IMR-90 (cell line): ENCODE measurements at regions not wholly inside any gene's neighbourhood (a gene's known extent, or its start where the extent isn't known, plus 50 kb on each side); places are given as distances from the start of the nearest gene placed in this dataset.
A peak's percentile ranks its signal among the peaks of the same experiment; 100 is the strongest.

ENCODE experiments used
- ATAC-seq: fragments of 200-7000 bp; cut with Tn5 transposase; 2 replicates; pipeline ENCODE4 v1.9.1; 2020; ENCODE audit warnings: low read depth, mild to moderate bottlenecking, moderate library complexity
- BruUV-seq: library from RNA; stranded (reverse); fragments of 400-500 nt; replicated peaks from 2 replicates; lab custom pipeline; 2021; lab: Mats Ljungman, UMichigan
- CTCF ChIA-PET: fragments of 300-600 bp; formaldehyde crosslinking; extraction: SDS; loops from one replicate; lab custom pipeline; 2021; ENCODE audit warnings: antibody characterized with exemption; lab: Yijun Ruan, JAX
- POLR2A ChIA-PET: fragments of 300-600 bp; sonication (Branson Sonifier 250); formaldehyde crosslinking; loops from one replicate; lab custom pipeline; 2022; ENCODE audit warnings: antibody characterized with exemption; ENCODE audit not compliant: unreplicated experiment; lab: Charles Lee
- DNase-seq: peaks from one replicate; pipeline ENCODE4 v3.0.0; 2013
- H2AFZ ChIP-seq: replicated peaks from 2 replicates; pipeline ENCODE3; 2013; ENCODE audit warnings: low read length, mild to moderate bottlenecking; ENCODE audit not compliant: poor library complexity
- H2AK5ac ChIP-seq: 2 replicates; pipeline ENCODE4 v1.6.1; 2013; ENCODE audit warnings: low read depth, low read length, inconsistent platforms
- H2AK9ac ChIP-seq: replicated peaks from 2 replicates; pipeline ENCODE3; 2013; ENCODE audit warnings: mild to moderate bottlenecking, low read depth, low read length, moderate library complexity; ENCODE audit not compliant: poor library complexity
- H2BK120ac ChIP-seq: 2 replicates; pipeline ENCODE4 v1.6.1; 2013; ENCODE audit warnings: low read depth, low read length, inconsistent platforms
- H2BK15ac ChIP-seq: 3 replicates; pipeline ENCODE4 v1.6.1; 2013; ENCODE audit warnings: low read depth, low read length, inconsistent platforms
- H2BK20ac ChIP-seq: 2 replicates; pipeline ENCODE4 v1.6.1; 2013; ENCODE audit warnings: low read depth, mild to moderate bottlenecking, inconsistent platforms, low read length, moderate library complexity
- H2BK5ac ChIP-seq: 2 replicates; pipeline ENCODE4 v1.6.1; 2013; ENCODE audit warnings: mild to moderate bottlenecking, low read depth, low read length, inconsistent platforms; ENCODE audit not compliant: poor library complexity, severe bottlenecking
- H3K14ac ChIP-seq: replicated peaks from 2 replicates; pipeline ENCODE4 v1.6.1; 2013; ENCODE audit warnings: low read depth, low read length, inconsistent platforms
- H3K18ac ChIP-seq: 2 replicates; pipeline ENCODE4 v1.6.1; 2013; ENCODE audit warnings: low read depth, low read length, control low read depth
- H3K23ac ChIP-seq: 2 replicates; pipeline ENCODE4 v1.6.1; 2013; ENCODE audit warnings: low read depth, low read length, inconsistent platforms
- H3K27ac ChIP-seq: 2 replicates; pipeline ENCODE4 v1.5.1; 2013; ENCODE audit warnings: mild to moderate bottlenecking, control low read depth, low read length; ENCODE audit not compliant: insufficient read depth
- H3K27me3 ChIP-seq: 2 replicates; pipeline ENCODE4 v1.6.1; 2013; ENCODE audit warnings: low read length; ENCODE audit not compliant: control insufficient read depth, insufficient read depth
- H3K36me3 ChIP-seq: 2 replicates; pipeline ENCODE4 v1.6.1; 2013; ENCODE audit warnings: low read length, mixed read lengths; ENCODE audit not compliant: control insufficient read depth, insufficient read depth
- H3K4ac ChIP-seq: 2 replicates; pipeline ENCODE4 v1.6.1; 2013; ENCODE audit warnings: low read depth, low read length, inconsistent platforms
- H3K4me1 ChIP-seq: 2 replicates; pipeline ENCODE4 v1.6.1; 2013; ENCODE audit warnings: low read length, mixed read lengths; ENCODE audit not compliant: control insufficient read depth, insufficient read depth
- H3K4me2 ChIP-seq: 2 replicates; pipeline ENCODE4 v1.6.1; 2013; ENCODE audit warnings: low read depth, mild to moderate bottlenecking, control low read depth, low read length, moderate library complexity
- H3K4me3 ChIP-seq: 2 replicates; pipeline ENCODE4 v1.5.1; 2013; ENCODE audit warnings: low read depth, mild to moderate bottlenecking, control low read depth, low read length, moderate library complexity; ENCODE audit not compliant: insufficient read depth
- H3K56ac ChIP-seq: 2 replicates; pipeline ENCODE4 v1.6.1; 2013; ENCODE audit warnings: low read length, inconsistent platforms; ENCODE audit not compliant: insufficient read depth; ENCODE audit errors: extremely low read depth
- H3K79me1 ChIP-seq, 2 experiments: 2 replicates each; pipeline ENCODE4 v1.6.1; 2013; ENCODE audit warnings: low read length in 2 of 2, inconsistent platforms in 1 of 2, low read depth in 1 of 2
- H3K9ac ChIP-seq: 2 replicates; pipeline ENCODE4 v1.6.1; 2013; ENCODE audit warnings: low read depth, low read length, control low read depth
- H3K9me1 ChIP-seq: 2 replicates; pipeline ENCODE4 v1.6.1; 2013; ENCODE audit warnings: low read length, inconsistent platforms; ENCODE audit not compliant: insufficient read depth
- H3K9me3 ChIP-seq: 2 replicates; pipeline ENCODE4 v1.6.1; 2013; ENCODE audit warnings: low read length; ENCODE audit not compliant: control insufficient read depth, insufficient read depth
- H4K20me1 ChIP-seq: 2 replicates; pipeline ENCODE4 v1.6.1; 2013; ENCODE audit warnings: low read length, inconsistent platforms; ENCODE audit not compliant: insufficient read depth
- H4K5ac ChIP-seq: 2 replicates; pipeline ENCODE4 v1.6.1; 2013; ENCODE audit warnings: mild to moderate bottlenecking, low read depth, low read length, control low read depth
- H4K8ac ChIP-seq, 2 experiments: 2 replicates each; pipeline ENCODE4 v1.6.1; 2013; ENCODE audit warnings: low read depth in 2 of 2, low read length in 2 of 2, control low read depth in 1 of 2, inconsistent platforms in 1 of 2
- H4K91ac ChIP-seq: 2 replicates; pipeline ENCODE4 v1.6.1; 2013; ENCODE audit warnings: low read depth, low read length, inconsistent platforms; ENCODE audit not compliant: insufficient read depth
- BHLHE40 ChIP-seq: fragments of 150-350 bp; IDR thresholded peaks from 2 replicates; pipeline ENCODE4 v1.6.1; 2016; ENCODE audit warnings: mild to moderate bottlenecking, low read depth, low read length
- CEBPB ChIP-seq: IDR thresholded peaks from 2 replicates; pipeline ENCODE4 v1.6.1; 2012; ENCODE audit warnings: low read depth, low read length, improper control_type of control experiment
- CHD1 ChIP-seq: IDR thresholded peaks from 2 replicates; pipeline ENCODE4 v1.6.1; 2012; ENCODE audit warnings: low read depth, low read length, improper control_type of control experiment
- FOS ChIP-seq: fragments of 150-350 bp; IDR thresholded peaks from 2 replicates; pipeline ENCODE4 v1.6.1; 2016; ENCODE audit warnings: low read depth, low read length
- MAZ ChIP-seq: IDR thresholded peaks from 2 replicates; pipeline ENCODE4 v1.6.1; 2012; ENCODE audit warnings: low read depth, mild to moderate bottlenecking, low read length, improper control_type of control experiment, moderate library complexity, borderline replicate concordance
- MXI1 ChIP-seq: IDR thresholded peaks from 2 replicates; pipeline ENCODE4 v1.6.1; 2012; ENCODE audit warnings: low read depth, mild to moderate bottlenecking, low read length, moderate library complexity, borderline replicate concordance
- NFE2L2 ChIP-seq: fragments of 150-350 bp; IDR thresholded peaks from 2 replicates; pipeline ENCODE4 v1.6.1; 2016; ENCODE audit warnings: low read depth, mild to moderate bottlenecking, low read length
- POLR2A ChIP-seq: IDR thresholded peaks from 2 replicates; pipeline ENCODE4 v1.6.1; 2012; ENCODE audit warnings: mild to moderate bottlenecking, low read depth, low read length
- RAD21 ChIP-seq: IDR thresholded peaks from 2 replicates; pipeline ENCODE4 v1.6.1; 2012; ENCODE audit warnings: low read length, improper control_type of control experiment
- RCOR1 ChIP-seq: IDR thresholded peaks from 2 replicates; pipeline ENCODE4 v1.6.1; 2012; ENCODE audit warnings: mild to moderate bottlenecking, low read length, improper control_type of control experiment; ENCODE audit not compliant: insufficient replicate concordance
- RFX5 ChIP-seq: IDR thresholded peaks from 2 replicates; pipeline ENCODE4 v1.8.0; 2012; ENCODE audit warnings: low read depth, mild to moderate bottlenecking, low read length, moderate library complexity
- SMC3 ChIP-seq: fragments of 150-350 bp; IDR thresholded peaks from 2 replicates; pipeline ENCODE4 v1.6.1; 2016; ENCODE audit warnings: low read depth, mild to moderate bottlenecking, antibody characterized with exemption, low read length, moderate library complexity
- USF2 ChIP-seq: fragments of 150-350 bp; IDR thresholded peaks from 2 replicates; pipeline ENCODE4 v1.6.1; 2017; ENCODE audit warnings: mild to moderate bottlenecking, antibody characterized with exemption, low read length, low read depth
- WGBS, 2 experiments: methylation state at CpG; one replicate each; pipeline versions ENCODE4 v1.1.5 to v1.1.7; 2013; ENCODE audit warnings: missing lambda C conversion rate in 2 of 2; ENCODE audit not compliant: insufficient read length in 1 of 2; ENCODE audit errors: extremely low coverage in 2 of 2; 5-methylcytosine and 5-hydroxymethylcytosine counted together
- dilution Hi-C: fragments of 300-500 bp; cut with HindIII; formaldehyde crosslinking; loops from one replicate; pipeline ENCODE4 v1.14.3; 2018; ENCODE audit warnings: low sequenced_read_pairs; ENCODE audit not compliant: unreplicated experiment
- in situ Hi-C: fragments of 300-500 bp; cut with MboI; formaldehyde crosslinking; loops from 3 replicates; pipeline ENCODE4 v1.14.3; 2019; ENCODE audit warnings: low sequenced_read_pairs, inconsistent platforms, mixed read lengths
- intact Hi-C: fragments of 100-400 bp; cut with micrococcal nuclease; formaldehyde crosslinking; loops from 2 replicates; pipeline ENCODE4 v1.10.0; 2022
- TF ChIP-seq, protein P1 (sequence below): conservative IDR thresholded peaks from 2 replicates; pipeline ENCODE4 v1.5.1; 2012; ENCODE audit warnings: mild to moderate bottlenecking, low read depth, low read length, improper control_type of control experiment
- TF ChIP-seq, protein P2 (sequence below): fragments of 150-350 bp; IDR thresholded peaks from 2 replicates; pipeline ENCODE4 v1.6.1; 2016; ENCODE audit warnings: low read depth, mild to moderate bottlenecking, low read length, moderate library complexity, borderline replicate concordance

DNA sequence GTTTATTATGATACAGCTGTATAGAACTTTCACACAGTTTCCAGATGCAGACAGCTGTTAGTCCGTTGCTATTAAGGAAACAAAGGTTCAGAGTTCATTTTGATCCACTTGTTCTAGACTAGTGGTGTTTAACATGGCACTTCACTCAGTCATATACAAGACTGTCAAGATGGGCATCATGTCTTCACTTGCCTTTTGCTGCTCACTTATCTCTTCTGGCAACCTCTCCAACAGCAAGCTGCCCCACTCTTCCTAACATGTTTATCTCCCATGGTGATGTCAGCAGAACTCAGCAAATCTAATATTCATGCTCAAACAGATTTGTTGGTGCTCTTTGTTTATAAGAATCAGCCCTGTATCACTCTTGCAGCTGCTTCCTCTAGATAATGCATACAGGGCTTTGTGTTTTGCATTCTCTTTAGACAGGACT, 236.2 kb upstream of the HAND2 start:
- peak overlapping the region; percentile 29; the same call in 1 of the 2 replicates for H3K27ac ChIP-seq
- H3K18ac ChIP-seq, result no peak overlapping the region
- no peak overlapping the region for H2BK5ac ChIP-seq
- H4K20me1 ChIP-seq, result no peaks in the 10 kb centered on the region
- ChIA-PET CTCF (no interaction called here), POLR2A (no interaction called here)
- H4K5ac ChIP-seq, result no peak overlapping the region
- H2BK20ac ChIP-seq, result no peak overlapping the region
- no TSS peak for BruUV-seq
- H3K9me1 ChIP-seq, result no peaks in the 10 kb centered on the region
- no peak overlapping the region; the same call in 1 of the 2 replicates for H3K4me2 ChIP-seq
- no peaks in the 10 kb centered on the region for H3K27me3 ChIP-seq
- no peak overlapping the region for H3K4me3 ChIP-seq
- H3K56ac ChIP-seq, result no peak overlapping the region; the same call in 1 of the 2 replicates
- intact Hi-C loops (no loop called here), dilution Hi-C loops (no loop called here), in situ Hi-C loops (no loop called here)
- TF ChIP-seq MXI1 (no peak), POLR2A (no peak), NFE2L2 (no peak), MAZ (no peak), RAD21 (no peak), FOS (no peak), BHLHE40 (no peak), USF2 (no peak), SMC3 (no peak), RCOR1 (no peak), RFX5 (no peak), CEBPB (no peak), CHD1 (no peak)
- TF ChIP-seq, protein P1, sequence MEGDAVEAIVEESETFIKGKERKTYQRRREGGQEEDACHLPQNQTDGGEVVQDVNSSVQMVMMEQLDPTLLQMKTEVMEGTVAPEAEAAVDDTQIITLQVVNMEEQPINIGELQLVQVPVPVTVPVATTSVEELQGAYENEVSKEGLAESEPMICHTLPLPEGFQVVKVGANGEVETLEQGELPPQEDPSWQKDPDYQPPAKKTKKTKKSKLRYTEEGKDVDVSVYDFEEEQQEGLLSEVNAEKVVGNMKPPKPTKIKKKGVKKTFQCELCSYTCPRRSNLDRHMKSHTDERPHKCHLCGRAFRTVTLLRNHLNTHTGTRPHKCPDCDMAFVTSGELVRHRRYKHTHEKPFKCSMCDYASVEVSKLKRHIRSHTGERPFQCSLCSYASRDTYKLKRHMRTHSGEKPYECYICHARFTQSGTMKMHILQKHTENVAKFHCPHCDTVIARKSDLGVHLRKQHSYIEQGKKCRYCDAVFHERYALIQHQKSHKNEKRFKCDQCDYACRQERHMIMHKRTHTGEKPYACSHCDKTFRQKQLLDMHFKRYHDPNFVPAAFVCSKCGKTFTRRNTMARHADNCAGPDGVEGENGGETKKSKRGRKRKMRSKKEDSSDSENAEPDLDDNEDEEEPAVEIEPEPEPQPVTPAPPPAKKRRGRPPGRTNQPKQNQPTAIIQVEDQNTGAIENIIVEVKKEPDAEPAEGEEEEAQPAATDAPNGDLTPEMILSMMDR, result no peak
- TF ChIP-seq, protein P2, sequence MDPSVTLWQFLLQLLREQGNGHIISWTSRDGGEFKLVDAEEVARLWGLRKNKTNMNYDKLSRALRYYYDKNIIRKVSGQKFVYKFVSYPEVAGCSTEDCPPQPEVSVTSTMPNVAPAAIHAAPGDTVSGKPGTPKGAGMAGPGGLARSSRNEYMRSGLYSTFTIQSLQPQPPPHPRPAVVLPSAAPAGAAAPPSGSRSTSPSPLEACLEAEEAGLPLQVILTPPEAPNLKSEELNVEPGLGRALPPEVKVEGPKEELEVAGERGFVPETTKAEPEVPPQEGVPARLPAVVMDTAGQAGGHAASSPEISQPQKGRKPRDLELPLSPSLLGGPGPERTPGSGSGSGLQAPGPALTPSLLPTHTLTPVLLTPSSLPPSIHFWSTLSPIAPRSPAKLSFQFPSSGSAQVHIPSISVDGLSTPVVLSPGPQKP, result no peak
- H4K8ac ChIP-seq, result no peak overlapping the region
- H2BK120ac ChIP-seq, result no peak overlapping the region
- no peak overlapping the region for H4K91ac ChIP-seq
- WGBS, 2 experiments, result no CpG with 5 or more reads among the region's 1 CpG
- no peaks in the 10 kb centered on the region for H3K79me1 ChIP-seq
- H2AFZ ChIP-seq, result no peak overlapping the region
- no peak overlapping the region for H3K14ac ChIP-seq
- no peak overlapping the region for H3K9ac ChIP-seq
- no peak overlapping the region for H3K4ac ChIP-seq
- ATAC-seq, result peak; percentile 29; the same call in 1 of the 2 replicates
- H3K9me3 ChIP-seq, result no peaks in the 10 kb centered on the region
- no peak overlapping the region for H2BK15ac ChIP-seq
- H3K23ac ChIP-seq, result no peak overlapping the region
- no peaks in the 10 kb centered on the region for H3K36me3 ChIP-seq
- no peak overlapping the region for H2AK5ac ChIP-seq
- no peak overlapping the region for H2AK9ac ChIP-seq
- DNase-seq, result peak; percentile 19
- H3K4me1 ChIP-seq, result peaks cover 2% of the 10 kb centered on the region; the same call in 1 of the 2 replicates
